Stomach (tissue), 8 donors: ENCODE measurements at regions not wholly inside any gene's neighbourhood (a gene's known extent, or its start where the extent isn't known, plus 50 kb on each side); places are given as distances from the start of the nearest gene placed in this dataset.

Source experiments
- DNase-seq, 2 donors: peaks; one replicate each; pipeline versions ENCODE4 v3.0.0 to v3.0.0-alpha.2; 2013 to 2019
- H3K27ac ChIP-seq, 5 donors: fragments of 200-600 bp in 4 of 5; sonication (generic) in 4 of 5; one replicate each; pipeline ENCODE4 v1.5.1; 2013 to 2019; ENCODE audit warnings: mild to moderate bottlenecking in 1 of 5, moderate library complexity in 1 of 5
- H3K27me3 ChIP-seq, 3 donors: fragments of 200-600 bp; sonication (generic); one replicate each; pipeline ENCODE4 v1.5.1; 2017 to 2019; ENCODE audit warnings: mixed run types in 1 of 3
- H3K36me3 ChIP-seq, 4 donors: fragments of 200-600 bp; sonication (generic); 1 replicate in 3 of 4; 2 replicates in 1 of 4; pipeline ENCODE4 v1.5.1; 2016 to 2019
- H3K4me1 ChIP-seq, 4 donors: fragments of 200-600 bp; sonication (generic); one replicate each; pipeline ENCODE4 v1.5.1; 2016 to 2019
- H3K4me3 ChIP-seq, 4 donors: fragments of 200-600 bp; sonication (generic) in 3 of 4; one replicate each; pipeline ENCODE4 v1.5.1; 2016 to 2019; ENCODE audit warnings: mild to moderate bottlenecking in 1 of 4
- H3K9me3 ChIP-seq, 4 donors: fragments of 200-600 bp; sonication (generic); one replicate each; pipeline ENCODE4 v1.5.1; 2016 to 2019
- EP300 ChIP-seq: sonication (generic); formaldehyde crosslinking; IDR thresholded peaks from one replicate; pipeline ENCODE4 v1.6.1; 2017; ENCODE audit warnings: antibody characterized with exemption
- POLR2A ChIP-seq, 4 donors: fragments of 450-650 bp; IDR thresholded peaks; one replicate each; pipeline ENCODE4 v1.6.1; 2016; ENCODE audit warnings: antibody characterized with exemption in 4 of 4, control low read depth in 2 of 4, mild to moderate bottlenecking in 1 of 4, moderate library complexity in 1 of 4
- POLR2AphosphoS5 ChIP-seq, 3 donors: sonication (generic); formaldehyde crosslinking; IDR thresholded peaks; one replicate each; pipeline ENCODE4 v1.6.1; 2016; ENCODE audit warnings: antibody characterized with exemption in 3 of 3
- WGBS, 5 donors: extraction: QIAGEN DNeasy Blood & Tissue Kit in 3 of 5; methylation state at CpG; one replicate each; pipeline versions ENCODE4 v1.1.5 to v1.1.7; 2013 to 2018; 5-methylcytosine and 5-hydroxymethylcytosine counted together
- intact Hi-C: fragments of 100-400 bp; cut with DNase I; formaldehyde crosslinking; loops from one replicate; pipeline ENCODE4 v1.15.1; 2023; ENCODE audit warnings: low total_unique reads
- TF ChIP-seq, protein P1 (sequence below), 7 experiments: fragments of 450-650 bp in 4 of 7; fragments of 200-600 bp in 3 of 7; sonication (generic) in 3 of 7; IDR thresholded peaks; one replicate each; pipeline ENCODE4 v1.5.1; 2016 to 2019; ENCODE audit warnings: antibody characterized with exemption in 7 of 7, control low read depth in 2 of 7, mild to moderate bottlenecking in 1 of 7
- donor health status: healthy with polysubstance abuse.
- donor health status: Bipolar disorder and iron deficiency.
- donor health status: healthy.

DNA sequence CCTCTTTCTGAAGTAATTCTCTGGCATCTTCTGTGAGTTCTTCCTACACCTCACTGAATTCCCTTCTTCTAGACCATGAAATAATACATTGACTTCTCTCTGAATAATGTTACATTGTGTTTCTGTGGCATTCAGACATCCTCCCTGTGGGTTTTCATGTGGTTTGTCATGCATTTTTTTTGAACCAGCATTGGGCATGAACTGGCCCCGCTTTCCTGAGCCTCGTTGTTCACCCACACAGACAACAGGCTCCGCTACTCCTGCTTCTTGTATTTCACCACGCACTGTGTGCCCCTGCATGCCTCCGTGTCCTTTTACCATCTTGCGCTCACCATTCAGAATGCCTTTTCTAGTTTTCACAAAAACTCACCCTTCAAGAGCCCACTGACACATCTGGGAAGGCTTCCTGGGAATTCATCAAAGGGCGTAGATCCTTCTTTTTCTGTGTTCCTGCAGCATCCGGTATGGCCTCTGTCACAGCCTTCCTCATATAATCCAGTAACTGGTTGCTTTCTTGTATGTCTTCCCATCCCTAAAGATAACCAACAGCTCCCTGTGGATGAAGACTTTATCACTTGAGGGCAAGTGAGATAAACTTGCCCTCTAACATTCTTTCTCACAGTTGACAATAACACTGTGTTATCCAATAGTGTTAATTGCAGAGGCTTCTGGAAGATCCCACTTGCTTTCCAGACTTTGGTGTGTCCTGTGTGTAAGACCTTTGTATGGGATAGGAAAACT lies 51.5 kb upstream of the ADAMTSL1 start:
- Histone ChIP-seq H3K27me3 (no peaks in the 10 kb centered on the region), H3K36me3 (no peaks in the 10 kb centered on the region), H3K9me3 (no peaks in the 10 kb centered on the region), H3K27ac (no peak overlapping the region), H3K4me1 (no peaks in the 10 kb centered on the region), H3K4me3 (no peak overlapping the region)
- TF ChIP-seq POLR2A (IDR thresholded peaks at IDR 0.05) (no peak), POLR2AphosphoS5 (IDR thresholded peaks at IDR 0.05) (no peak), EP300 (no peak)
- TF ChIP-seq, protein P1, sequence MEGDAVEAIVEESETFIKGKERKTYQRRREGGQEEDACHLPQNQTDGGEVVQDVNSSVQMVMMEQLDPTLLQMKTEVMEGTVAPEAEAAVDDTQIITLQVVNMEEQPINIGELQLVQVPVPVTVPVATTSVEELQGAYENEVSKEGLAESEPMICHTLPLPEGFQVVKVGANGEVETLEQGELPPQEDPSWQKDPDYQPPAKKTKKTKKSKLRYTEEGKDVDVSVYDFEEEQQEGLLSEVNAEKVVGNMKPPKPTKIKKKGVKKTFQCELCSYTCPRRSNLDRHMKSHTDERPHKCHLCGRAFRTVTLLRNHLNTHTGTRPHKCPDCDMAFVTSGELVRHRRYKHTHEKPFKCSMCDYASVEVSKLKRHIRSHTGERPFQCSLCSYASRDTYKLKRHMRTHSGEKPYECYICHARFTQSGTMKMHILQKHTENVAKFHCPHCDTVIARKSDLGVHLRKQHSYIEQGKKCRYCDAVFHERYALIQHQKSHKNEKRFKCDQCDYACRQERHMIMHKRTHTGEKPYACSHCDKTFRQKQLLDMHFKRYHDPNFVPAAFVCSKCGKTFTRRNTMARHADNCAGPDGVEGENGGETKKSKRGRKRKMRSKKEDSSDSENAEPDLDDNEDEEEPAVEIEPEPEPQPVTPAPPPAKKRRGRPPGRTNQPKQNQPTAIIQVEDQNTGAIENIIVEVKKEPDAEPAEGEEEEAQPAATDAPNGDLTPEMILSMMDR (IDR thresholded peaks at IDR 0.05), result no peak
- 88 to 96% (median 92%) methylated on average over 8 of the region's 8 CpGs for WGBS, 5 donors
- no peak for DNase-seq
- intact Hi-C loops, result no loop called here

DNA sequence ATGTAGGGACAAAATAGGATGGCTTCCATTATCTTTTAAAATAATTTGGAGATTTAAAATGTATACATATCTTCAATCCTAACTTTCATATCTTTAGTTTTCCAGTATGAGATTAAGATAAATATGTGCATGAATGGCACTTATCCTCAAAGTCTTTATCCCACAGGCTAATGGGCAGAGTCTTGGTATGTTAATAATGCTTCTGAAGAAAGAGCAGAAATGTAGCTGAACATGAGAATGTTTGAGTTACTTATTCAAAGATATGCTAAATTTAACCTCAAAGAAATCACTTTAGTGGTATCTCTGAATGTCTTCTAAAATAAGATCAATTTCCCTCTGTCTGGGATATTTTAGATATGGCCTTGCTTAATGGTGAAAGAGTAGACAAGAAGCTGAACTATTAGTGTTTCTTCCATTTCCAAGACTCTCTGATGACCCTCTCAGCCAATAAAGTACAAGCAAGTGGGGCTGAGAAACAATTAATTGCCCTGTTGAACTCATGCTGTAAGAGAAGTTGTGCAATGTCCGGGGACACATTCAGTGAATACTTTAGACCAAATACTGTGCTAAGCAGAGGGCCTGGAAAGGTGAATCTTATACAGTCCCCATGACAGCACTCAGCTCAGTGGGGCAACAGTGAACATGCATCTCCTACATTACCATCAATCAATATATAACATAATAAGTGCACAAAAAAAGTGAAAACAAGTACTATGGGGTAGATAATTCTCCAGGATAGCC lies 50.0 kb upstream of the ADAMTSL1 start:
- Histone ChIP-seq H3K4me1 (no peaks in the 10 kb centered on the region), H3K36me3 (no peaks in the 10 kb centered on the region), H3K4me3 (no peak overlapping the region), H3K9me3 (no peaks in the 10 kb centered on the region), H3K27ac (no peak overlapping the region), H3K27me3 (no peaks in the 10 kb centered on the region)
- intact Hi-C loops, result no loop called here
- 84 to 91% (median 86%) methylated on average over 1 of the region's 1 CpG for WGBS, 5 donors
- no peak for DNase-seq
- TF ChIP-seq POLR2A (IDR thresholded peaks at IDR 0.05), result no peak
- TF ChIP-seq, protein P1 (IDR thresholded peaks at IDR 0.05), result no peak
- no peak for TF ChIP-seq EP300
- no peak for TF ChIP-seq POLR2AphosphoS5 (IDR thresholded peaks at IDR 0.05)
